ENCODE measurements at regions not wholly inside any gene's neighbourhood (a gene's known extent, or its start where the extent isn't known, plus 50 kb on each side); places are given as distances from the start of the nearest gene placed in this dataset.
A peak's percentile ranks its signal among the peaks of the same experiment; 100 is the strongest.

DNA sequence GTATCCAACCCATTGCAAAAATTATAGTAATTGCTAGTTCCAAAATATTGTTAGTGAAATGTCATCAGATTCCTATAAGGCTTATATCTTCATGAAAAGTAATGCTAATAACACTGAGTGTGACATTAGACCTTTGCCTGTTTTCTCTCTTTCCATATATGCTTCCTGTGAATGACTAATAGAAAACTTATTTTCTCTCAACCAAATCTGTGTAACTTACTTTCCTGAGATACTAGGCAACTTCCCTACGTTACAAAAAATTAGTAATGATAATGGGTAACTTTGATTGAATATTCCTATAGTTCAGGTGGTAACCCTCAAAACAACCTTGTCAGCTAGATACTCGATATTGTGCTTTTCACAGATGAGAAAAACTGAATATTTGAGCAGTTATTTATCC, 124.2 kb upstream of the HNRNPU start:
- no peaks in the 10 kb centered on the region for H3K27me3 Mint-ChIP-seq (ENCODE audit: low read depth)
- H3K27ac Mint-ChIP-seq, result no peak overlapping the region
- CTCF ChIA-PET, result interaction anchor here (0.6 kb wide), 1 partner anchor 28 kb away, joined by 3 read pairs; no protein-coding TSS in a partner anchor
- H3K4me1 Mint-ChIP-seq (ENCODE audit: low read depth), result no peaks in the 10 kb centered on the region
- intact Hi-C loops (cut with micrococcal nuclease), result no loop called here
- H3K9me3 Mint-ChIP-seq, result no peaks in the 10 kb centered on the region
- no peak overlapping the region for H3K4me3 Mint-ChIP-seq
- no peak for DNase-seq
- no peaks in the 10 kb centered on the region for H3K36me3 Mint-ChIP-seq (ENCODE audit: low read depth)

DNA sequence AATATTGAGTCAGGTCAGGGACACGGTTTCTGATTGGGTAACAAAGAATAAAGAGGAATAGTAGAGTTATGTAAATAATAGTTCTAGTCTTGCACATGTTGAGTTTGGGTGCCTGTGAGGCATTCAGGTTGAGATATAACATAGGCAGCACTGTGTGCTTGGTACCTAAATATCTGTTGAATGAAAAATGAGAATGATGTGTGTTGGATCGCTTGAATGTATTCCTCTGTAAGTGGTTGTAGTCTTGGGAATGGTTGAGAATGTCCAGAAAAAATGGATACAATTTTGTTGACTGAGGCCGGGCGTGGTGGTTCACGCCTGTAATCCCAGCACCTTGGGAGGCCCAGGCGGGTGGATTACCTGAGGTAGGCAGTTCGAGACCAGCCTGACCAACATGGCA, 116.3 kb upstream of the HNRNPU start:
- no peaks in the 10 kb centered on the region for H3K4me1 Mint-ChIP-seq (ENCODE audit: low read depth)
- H3K27me3 Mint-ChIP-seq (ENCODE audit: low read depth), result no peaks in the 10 kb centered on the region
- H3K36me3 Mint-ChIP-seq (ENCODE audit: low read depth), result no peaks in the 10 kb centered on the region
- CTCF ChIA-PET, result no interaction called here
- no peak overlapping the region for H3K4me3 Mint-ChIP-seq
- intact Hi-C loops (cut with micrococcal nuclease), result no loop called here
- DNase-seq, result no peak
- no peaks in the 10 kb centered on the region for H3K9me3 Mint-ChIP-seq
- H3K27ac Mint-ChIP-seq, result no peak overlapping the region

DNA sequence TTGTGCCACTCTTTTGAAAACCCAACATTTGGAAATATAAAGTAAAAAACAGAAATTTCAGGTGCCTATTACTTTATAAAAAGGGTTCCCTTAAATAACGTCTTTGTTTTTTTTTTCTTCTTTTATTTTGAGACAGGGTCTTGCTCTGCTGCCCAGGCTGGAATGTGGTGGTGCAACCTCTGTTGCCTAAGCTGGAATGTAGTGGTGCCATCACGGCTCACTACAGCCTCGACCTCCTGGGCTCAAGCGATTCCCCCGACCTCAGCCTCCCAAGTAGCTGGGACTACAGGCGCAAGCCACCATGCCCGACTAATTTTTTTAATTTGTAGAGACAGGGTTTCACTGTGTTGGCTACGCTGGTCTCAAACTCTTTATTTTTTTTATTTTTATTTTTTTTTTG, 110.2 kb upstream of the HNRNPU start:
- peaks cover 1% of the 10 kb centered on the region for H3K36me3 Mint-ChIP-seq (ENCODE audit: low read depth)
- no peaks in the 10 kb centered on the region for H3K9me3 Mint-ChIP-seq
- intact Hi-C loops (cut with micrococcal nuclease), result loop anchor here (5.0 to 10.0 kb wide), 2 partner anchors 1720 to 1958 kb away; partner anchors contain the start of genes AHCTF1, CEP170 and SDCCAG8
- no peak overlapping the region for H3K27ac Mint-ChIP-seq
- no peak overlapping the region for H3K4me3 Mint-ChIP-seq
- no peaks in the 10 kb centered on the region for H3K27me3 Mint-ChIP-seq (ENCODE audit: low read depth)
- CTCF ChIA-PET, result interaction anchor here (0.6 to 1.4 kb wide), 2 partner anchors 69 to 1854 kb away, joined by 3 to 6 read pairs; no protein-coding TSS in a partner anchor
- H3K4me1 Mint-ChIP-seq (ENCODE audit: low read depth), result peaks cover 7% of the 10 kb centered on the region
- no peak for DNase-seq

DNA sequence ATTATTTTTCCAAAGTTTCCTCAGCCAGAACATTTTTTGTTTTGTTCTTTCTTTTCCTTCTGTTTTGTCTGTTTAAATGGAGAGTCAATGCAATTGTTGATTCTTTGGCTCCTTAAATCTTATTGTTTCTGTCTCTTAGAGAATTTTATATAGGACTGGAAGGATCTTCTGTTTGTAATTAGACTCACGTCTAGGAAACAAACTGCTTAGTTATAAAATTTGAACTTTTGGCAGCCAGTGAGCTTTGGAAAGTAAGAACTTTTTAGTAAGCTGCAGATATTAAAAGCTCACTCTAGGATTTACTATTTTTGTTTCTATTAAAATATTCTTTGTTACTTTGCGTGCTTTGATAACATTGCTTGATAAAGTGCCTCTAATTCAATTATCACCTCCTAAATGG, 109.8 kb upstream of the HNRNPU start:
- DNase-seq, result no peak
- Mint-ChIP-seq H3K36me3 (ENCODE audit: low read depth) (peaks cover 1% of the 10 kb centered on the region), H3K4me1 (ENCODE audit: low read depth) (peaks cover 7% of the 10 kb centered on the region), H3K9me3 (no peaks in the 10 kb centered on the region), H3K27ac (no peak overlapping the region), H3K4me3 (no peak overlapping the region), H3K27me3 (ENCODE audit: low read depth) (no peaks in the 10 kb centered on the region)
- CTCF ChIA-PET, result interaction anchor here (0.6 kb wide), 1 partner anchor 1854 kb away, joined by 3 read pairs; no protein-coding TSS in a partner anchor
- intact Hi-C loops (cut with micrococcal nuclease), result loop anchor here (5.0 to 10.0 kb wide), 2 partner anchors 1719 to 1958 kb away; partner anchors contain the start of genes AHCTF1, CEP170 and SDCCAG8

DNA sequence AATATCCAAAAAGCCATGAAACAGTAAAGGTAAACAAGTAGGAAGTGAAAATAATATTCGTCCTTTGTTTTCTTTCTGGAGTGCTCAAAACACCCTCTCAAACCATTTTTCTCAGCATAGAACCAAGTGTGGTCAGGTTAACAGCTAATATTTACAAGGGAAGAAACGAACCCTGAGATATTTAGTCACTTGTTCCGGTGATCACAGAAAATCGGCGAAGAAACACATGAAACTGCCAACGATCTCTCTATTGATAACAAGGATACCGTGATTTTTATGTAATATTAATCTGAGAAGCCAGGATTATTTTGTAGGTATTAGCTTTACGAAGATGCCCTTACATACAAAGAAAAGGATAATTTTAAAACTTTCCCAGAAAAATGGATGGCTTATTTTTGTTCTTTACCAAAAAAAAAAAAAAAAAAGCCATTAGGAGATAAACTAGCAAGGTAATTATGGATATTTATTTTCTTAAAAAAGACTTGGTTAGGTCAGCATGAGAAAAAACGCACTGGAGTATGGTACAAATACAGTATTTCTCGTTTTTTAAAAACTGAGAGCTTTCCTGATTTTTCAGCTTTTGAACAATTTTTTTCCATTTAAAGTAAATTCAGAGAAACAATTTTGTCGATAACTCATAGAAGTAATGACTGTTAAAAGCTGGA, 107.3 kb upstream of the HNRNPU start:
- Mint-ChIP-seq H3K27me3 (ENCODE audit: low read depth) (no peaks in the 10 kb centered on the region), H3K4me3 (peak overlapping the region; percentile 93), H3K27ac (peak overlapping the region; percentile 98), H3K4me1 (ENCODE audit: low read depth) (peaks cover 11% of the 10 kb centered on the region), H3K9me3 (no peaks in the 10 kb centered on the region), H3K36me3 (ENCODE audit: low read depth) (peaks cover 1% of the 10 kb centered on the region)
- DNase-seq, result no peak
- CTCF ChIA-PET, result interaction anchor here (0.6 to 1.5 kb wide), 2 partner anchors 71 to 926 kb away, joined by 3 to 4 read pairs; no protein-coding TSS in a partner anchor
- intact Hi-C loops (cut with micrococcal nuclease), result loop anchor here (1.0 to 10.0 kb wide), 9 partner anchors 53 to 1961 kb away; partner anchors contain the start of genes AHCTF1, CEP170 and SDCCAG8

DNA sequence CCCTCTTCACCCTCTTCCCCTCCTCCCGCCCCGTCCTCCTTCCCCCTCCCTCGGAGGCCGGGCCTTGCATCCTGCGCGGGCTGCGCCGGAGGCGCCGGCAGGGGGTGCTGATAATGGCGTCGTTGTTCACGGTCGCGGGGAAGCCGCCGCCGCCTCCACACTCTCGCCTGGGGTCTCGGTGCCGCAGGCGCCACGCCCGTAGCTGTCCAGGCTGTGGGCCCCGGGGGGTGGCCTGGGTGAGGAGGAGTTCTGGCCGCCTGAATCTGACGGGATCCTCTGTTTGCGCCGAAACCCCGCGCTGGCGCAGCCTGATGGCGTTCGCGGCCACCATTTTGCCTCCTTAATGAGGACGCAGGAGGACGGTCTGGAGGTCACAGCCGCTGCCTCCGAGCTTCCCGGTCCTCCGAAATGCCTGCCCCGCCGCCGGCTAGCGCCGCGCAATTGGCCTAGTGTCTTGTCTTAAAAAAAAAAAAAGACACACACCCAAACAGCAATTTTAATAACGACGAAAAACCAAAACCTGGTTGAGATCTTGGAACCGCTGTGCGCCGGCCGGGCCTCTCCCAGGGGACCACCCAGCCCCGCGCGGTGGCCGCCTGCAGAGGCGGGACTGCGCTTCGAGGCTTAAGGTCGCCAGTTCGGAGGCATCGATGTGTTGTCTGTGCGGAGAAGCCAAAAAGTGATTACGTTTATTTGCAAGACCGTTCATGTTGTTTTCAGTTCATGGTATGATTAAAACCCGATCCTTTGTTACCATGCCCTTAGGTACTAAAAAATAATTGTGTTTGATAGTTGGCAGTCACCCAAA, 106.6 kb upstream of the HNRNPU start:
- H3K9me3 Mint-ChIP-seq, result no peaks in the 10 kb centered on the region
- peak overlapping the region; percentile 98 for H3K27ac Mint-ChIP-seq
- peaks cover 11% of the 10 kb centered on the region for H3K4me1 Mint-ChIP-seq (ENCODE audit: low read depth)
- peak overlapping the region; percentile 93 for H3K4me3 Mint-ChIP-seq
- no peaks in the 10 kb centered on the region for H3K27me3 Mint-ChIP-seq (ENCODE audit: low read depth)
- intact Hi-C loops (cut with micrococcal nuclease), result loop anchor here (1.0 to 10.0 kb wide), 14 partner anchors 52 to 1961 kb away; partner anchors contain the start of genes AHCTF1, CEP170, COX20 and HNRNPU
- CTCF ChIA-PET, result interaction anchor here (0.6 to 1.5 kb wide), 2 partner anchors 72 to 169 kb away, joined by 3 to 4 read pairs; no protein-coding TSS in a partner anchor
- peak; percentile 93 for DNase-seq
- H3K36me3 Mint-ChIP-seq (ENCODE audit: low read depth), result peaks cover 1% of the 10 kb centered on the region

DNA sequence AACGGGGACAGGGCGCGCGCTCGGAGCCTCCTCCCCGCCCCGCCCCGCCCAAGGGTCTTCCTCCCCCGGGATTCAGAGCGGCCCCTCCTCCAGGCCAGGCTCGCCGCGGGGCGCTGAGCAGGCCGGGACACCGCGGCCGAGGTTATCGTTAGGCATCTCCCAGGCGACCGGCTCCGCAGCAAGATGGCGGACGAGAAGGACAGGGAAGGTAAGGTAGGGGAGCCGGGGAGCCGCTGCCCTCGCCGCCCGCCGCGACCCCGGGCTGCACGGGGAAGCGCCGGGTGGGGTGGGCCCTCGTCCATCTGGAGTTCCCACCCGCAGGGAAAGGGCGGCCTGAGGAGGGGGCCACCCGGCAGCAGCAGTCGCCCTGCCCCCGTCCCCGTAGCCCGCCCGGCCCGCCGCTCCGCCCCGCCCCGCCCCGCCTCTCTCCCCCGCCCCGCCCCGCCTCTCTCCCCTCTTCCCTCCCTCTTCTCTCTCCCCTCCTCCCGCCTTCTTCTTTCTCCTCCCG, 105.9 kb upstream of the HNRNPU start:
- peak overlapping the region; percentile 93 for H3K4me3 Mint-ChIP-seq
- no peaks in the 10 kb centered on the region for H3K9me3 Mint-ChIP-seq
- CTCF ChIA-PET, result no interaction called here
- DNase-seq, result peak; percentile 61
- H3K4me1 Mint-ChIP-seq (ENCODE audit: low read depth), result peaks cover 11% of the 10 kb centered on the region
- peak overlapping the region; percentile 98 for H3K27ac Mint-ChIP-seq
- no peaks in the 10 kb centered on the region for H3K27me3 Mint-ChIP-seq (ENCODE audit: low read depth)
- intact Hi-C loops (cut with micrococcal nuclease), result loop anchor here (1.0 to 10.0 kb wide), 13 partner anchors 51 to 1962 kb away; partner anchors contain the start of genes AHCTF1, CEP170, COX20 and HNRNPU
- peaks cover 1% of the 10 kb centered on the region for H3K36me3 Mint-ChIP-seq (ENCODE audit: low read depth)

DNA sequence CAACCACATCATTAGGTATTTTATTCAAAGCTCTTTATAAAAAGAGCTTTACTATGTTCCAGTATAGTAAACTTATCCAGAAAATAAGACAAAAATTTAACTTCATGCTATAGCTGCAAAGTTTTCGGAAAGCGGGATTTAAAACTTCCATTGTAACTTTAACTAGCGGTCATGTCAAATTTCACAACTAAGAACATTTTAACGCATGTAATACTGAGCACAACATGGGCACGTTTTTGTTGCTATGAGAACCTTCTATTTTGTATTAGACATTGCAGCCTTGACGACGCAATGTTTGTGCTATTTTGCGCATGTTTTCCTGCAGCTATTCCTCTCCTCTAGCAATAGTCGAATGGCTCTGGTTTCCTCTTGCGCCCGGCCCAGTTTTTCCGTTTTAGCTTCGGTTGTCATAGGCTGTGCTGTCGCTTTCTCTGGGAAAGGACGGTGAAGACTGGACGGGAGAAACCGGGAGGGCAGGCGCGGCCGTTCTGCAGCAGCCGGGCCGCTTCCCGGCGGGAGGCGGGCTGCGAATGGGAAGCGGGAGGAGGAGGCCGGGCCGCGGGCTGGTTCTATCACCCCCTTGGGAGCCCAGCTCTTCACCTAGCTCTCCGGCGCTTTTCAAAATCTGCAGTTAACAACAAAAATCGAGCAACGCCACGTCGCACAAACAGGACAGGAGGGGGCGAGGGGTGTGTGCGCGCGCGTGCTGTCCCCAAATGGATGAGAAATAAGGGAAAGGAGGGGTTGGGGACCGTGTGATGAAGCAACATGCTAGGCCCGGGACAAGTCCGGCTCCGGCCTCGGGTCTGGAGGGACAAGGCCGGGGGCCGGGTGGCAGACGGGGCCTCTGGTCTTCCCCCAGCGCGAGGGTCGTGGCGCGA, 105.3 kb upstream of the HNRNPU start:
- H3K36me3 Mint-ChIP-seq (ENCODE audit: low read depth), result peaks cover 1% of the 10 kb centered on the region
- H3K27me3 Mint-ChIP-seq (ENCODE audit: low read depth), result no peaks in the 10 kb centered on the region
- peak; percentile 63 for DNase-seq
- H3K27ac Mint-ChIP-seq, result peak overlapping the region; percentile 97
- H3K4me3 Mint-ChIP-seq, result peak overlapping the region; percentile 93
- CTCF ChIA-PET, result interaction anchor here (0.6 to 1.2 kb wide), 3 partner anchors 69 to 1948 kb away, joined by 3 to 4 read pairs (median 4); partner anchors contain the start of gene HNRNPU
- H3K4me1 Mint-ChIP-seq (ENCODE audit: low read depth), result peaks cover 11% of the 10 kb centered on the region
- intact Hi-C loops (cut with micrococcal nuclease), result loop anchor here (1.0 to 10.0 kb wide), 13 partner anchors 51 to 1963 kb away; partner anchors contain the start of genes AHCTF1, CEP170, COX20 and HNRNPU
- H3K9me3 Mint-ChIP-seq, result no peaks in the 10 kb centered on the region

DNA sequence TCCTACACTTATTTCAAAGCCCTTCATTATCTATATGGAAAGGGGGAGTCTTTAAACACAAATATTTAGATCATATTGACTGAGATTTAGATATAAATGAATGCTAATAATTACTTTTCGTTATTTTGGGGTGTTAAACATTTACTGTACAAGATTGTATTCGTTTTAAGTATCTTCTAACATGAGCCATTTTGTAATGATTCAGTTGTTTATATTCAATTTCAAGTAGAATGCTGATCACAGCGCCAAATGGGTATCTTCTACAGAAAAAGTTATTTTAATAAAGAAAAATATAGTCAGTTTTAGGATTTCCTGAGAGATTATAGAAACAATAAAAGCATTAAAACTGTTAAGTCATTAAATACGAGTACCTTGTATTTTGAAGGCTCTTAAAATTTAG, 104.5 kb upstream of the HNRNPU start:
- CTCF ChIA-PET, result interaction anchor here (0.7 to 1.2 kb wide), 2 partner anchors 105 to 170 kb away, joined by 3 to 4 read pairs; partner anchors contain the start of gene HNRNPU
- H3K27ac Mint-ChIP-seq, result no peak overlapping the region
- H3K4me3 Mint-ChIP-seq, result peak overlapping the region; percentile 51
- H3K4me1 Mint-ChIP-seq (ENCODE audit: low read depth), result peaks cover 17% of the 10 kb centered on the region
- no peak for DNase-seq
- no peaks in the 10 kb centered on the region for H3K9me3 Mint-ChIP-seq
- H3K27me3 Mint-ChIP-seq (ENCODE audit: low read depth), result no peaks in the 10 kb centered on the region
- H3K36me3 Mint-ChIP-seq (ENCODE audit: low read depth), result peaks cover 1% of the 10 kb centered on the region
- intact Hi-C loops (cut with micrococcal nuclease), result no loop called here

DNA sequence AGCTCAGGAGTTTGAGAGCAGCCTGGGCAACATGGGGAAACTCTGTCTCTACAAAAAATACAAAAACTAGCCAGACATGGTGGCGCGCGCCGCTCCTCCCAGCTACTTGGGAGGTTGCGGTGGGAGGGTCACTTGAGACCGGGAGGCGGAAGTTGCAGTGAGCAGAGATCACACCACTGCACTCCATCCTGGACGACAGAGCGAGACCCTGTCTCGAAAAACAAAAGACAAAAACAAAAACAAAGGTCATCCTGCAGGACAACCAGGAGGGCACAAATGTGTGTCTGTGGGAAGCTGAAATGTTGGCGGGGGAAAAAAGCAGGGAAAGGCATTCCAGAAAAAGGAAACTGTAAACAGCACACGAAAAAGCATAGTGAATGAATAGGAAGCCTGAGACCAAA, 104.1 kb upstream of the HNRNPU start:
- DNase-seq, result no peak
- Mint-ChIP-seq H3K36me3 (ENCODE audit: low read depth) (peaks cover 1% of the 10 kb centered on the region), H3K27ac (no peak overlapping the region), H3K27me3 (ENCODE audit: low read depth) (no peaks in the 10 kb centered on the region), H3K4me1 (ENCODE audit: low read depth) (peaks cover 21% of the 10 kb centered on the region), H3K9me3 (no peaks in the 10 kb centered on the region), H3K4me3 (peak overlapping the region; percentile 51)
- intact Hi-C loops (cut with micrococcal nuclease), result no loop called here
- CTCF ChIA-PET, result interaction anchor here (0.7 kb wide), 1 partner anchor 170 kb away, joined by 3 read pairs; no protein-coding TSS in a partner anchor

DNA sequence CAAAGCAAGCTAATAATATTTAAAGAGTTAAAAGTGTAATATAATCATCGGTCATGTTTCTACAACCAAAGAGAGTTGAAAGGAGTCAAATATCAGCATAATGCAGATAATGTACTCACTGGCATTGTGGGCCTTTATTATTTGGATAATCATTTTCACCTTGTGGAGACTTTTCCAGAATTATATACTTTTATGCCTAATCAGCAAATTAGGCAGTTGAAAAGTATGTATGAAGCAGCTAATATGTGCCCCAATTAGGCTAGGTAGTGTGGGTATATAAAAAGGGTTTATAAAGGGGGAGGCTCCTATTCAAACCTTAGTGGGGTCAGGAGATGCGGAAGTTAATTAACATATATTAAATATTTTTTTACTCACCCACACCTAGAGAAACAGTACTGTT, 102.8 kb upstream of the HNRNPU start:
- CTCF ChIA-PET, result interaction anchor here (1.4 kb wide), 1 partner anchor 75 kb away, joined by 3 read pairs; no protein-coding TSS in a partner anchor
- peaks cover 22% of the 10 kb centered on the region for H3K4me1 Mint-ChIP-seq (ENCODE audit: low read depth)
- peaks cover 1% of the 10 kb centered on the region for H3K36me3 Mint-ChIP-seq (ENCODE audit: low read depth)
- intact Hi-C loops (cut with micrococcal nuclease), result no loop called here
- H3K27me3 Mint-ChIP-seq (ENCODE audit: low read depth), result no peaks in the 10 kb centered on the region
- H3K9me3 Mint-ChIP-seq, result no peaks in the 10 kb centered on the region
- DNase-seq, result no peak
- H3K27ac Mint-ChIP-seq, result no peak overlapping the region
- H3K4me3 Mint-ChIP-seq, result no peak overlapping the region

Measured in activated naive CD4-positive, alpha-beta T cell treated with anti-CD3 and anti-CD28 coated beads for 36 hours (primary cell).